ENCODE measurements at regions not wholly inside any gene's neighbourhood (a gene's known extent, or its start where the extent isn't known, plus 50 kb on each side); places are given as distances from the start of the nearest gene placed in this dataset.
"Not testable (repeated sequence)": the region's sequence is repeated elsewhere in the genome, so short reads cannot be mapped to it uniquely, and the experiment has no call there.

DNA sequence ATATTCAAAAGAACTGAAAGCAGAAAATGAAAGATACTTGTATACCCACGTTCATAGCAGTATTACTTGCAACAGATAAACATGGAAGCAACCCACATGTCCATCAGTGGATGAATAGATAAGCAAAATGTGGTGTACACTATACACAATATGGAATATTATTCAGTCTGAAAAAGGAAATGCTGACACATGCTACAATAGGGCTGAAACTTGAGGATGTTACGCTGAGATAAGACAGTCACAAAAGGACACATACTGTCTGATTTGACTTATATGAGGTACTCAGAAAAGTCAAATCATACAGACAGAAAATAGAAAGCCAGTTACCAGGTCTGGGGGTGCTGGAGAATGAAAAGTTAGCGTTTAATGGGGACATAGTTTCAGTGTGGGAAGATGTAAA lies 76.5 kb upstream of the FBXO28 start:
- not testable (repeated sequence) for H3K4me3 ChIP-seq (ENCODE audit: low read length); DNase-seq (ENCODE audit: low read depth)

DNA sequence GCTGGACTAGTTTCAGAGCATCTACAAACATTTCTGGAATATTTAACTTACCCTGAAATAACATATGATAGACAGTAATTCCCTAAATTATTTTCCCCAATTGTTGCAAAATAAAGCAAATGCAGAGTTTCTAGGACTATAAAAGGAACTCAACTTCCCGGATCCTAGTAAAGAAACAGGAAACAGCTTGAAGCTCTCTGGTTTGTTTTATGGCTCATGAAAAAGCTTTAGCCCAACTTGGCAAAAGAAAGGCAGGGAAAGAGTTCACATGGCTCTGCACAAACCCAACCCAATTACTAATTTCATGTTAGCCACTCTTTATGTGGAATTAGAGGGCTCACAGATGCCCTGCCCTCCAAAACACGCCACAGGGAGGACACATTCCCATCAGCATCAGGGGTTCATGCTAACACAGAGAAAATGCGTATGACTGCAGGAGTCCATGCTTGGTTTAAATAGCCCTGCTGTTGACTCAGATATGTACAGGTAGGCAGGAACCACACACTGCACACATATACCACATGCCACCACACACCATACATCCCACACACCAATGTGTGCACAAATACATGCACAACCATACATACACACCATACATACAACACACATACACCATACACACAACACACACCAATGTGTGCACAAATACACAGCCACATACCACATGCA lies 81.2 kb upstream of the FBXO28 start:
- not testable (repeated sequence) for DNase-seq (ENCODE audit: low read depth); H3K4me3 ChIP-seq (ENCODE audit: low read length)

DNA sequence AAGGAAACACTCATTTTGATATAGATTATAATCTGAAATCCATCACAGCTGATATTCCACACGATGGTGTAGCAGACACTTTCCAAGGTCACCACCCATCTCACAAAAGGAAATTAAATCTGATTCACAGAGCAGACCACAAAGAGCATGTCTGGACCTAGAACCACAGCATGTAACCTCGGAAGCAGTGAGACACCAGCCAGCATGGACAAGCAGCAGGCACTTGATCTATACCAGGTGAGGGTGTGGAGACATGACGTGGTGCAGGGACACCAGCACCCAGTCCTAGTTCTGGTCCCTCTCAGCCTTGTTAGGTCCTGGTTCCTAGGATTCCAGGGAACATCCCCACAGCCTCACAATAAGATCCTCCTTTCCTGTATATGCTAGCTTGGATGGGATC lies 81.9 kb upstream of the FBXO28 start:
- DNase-seq (ENCODE audit: low read depth); H3K4me3 ChIP-seq (ENCODE audit: low read length): not testable (repeated sequence)

GRCh38 chr1:224030257-224030656 lies 83.7 kb upstream of the FBXO28 start:
- H3K4me3 ChIP-seq (ENCODE audit: low read length); DNase-seq (ENCODE audit: low read depth): not testable (repeated sequence)

GRCh38 chr1:224029286-224030025 lies 84.5 kb upstream of the FBXO28 start:
- not testable (repeated sequence) for H3K4me3 ChIP-seq (ENCODE audit: low read length); DNase-seq (ENCODE audit: low read depth)

- H3K4me3 ChIP-seq (ENCODE audit: low read length); DNase-seq (ENCODE audit: low read depth): not testable (repeated sequence)
These were observed 85.1 kb upstream of the FBXO28 start for GRCh38 chr1:224028802-224029201.

DNA sequence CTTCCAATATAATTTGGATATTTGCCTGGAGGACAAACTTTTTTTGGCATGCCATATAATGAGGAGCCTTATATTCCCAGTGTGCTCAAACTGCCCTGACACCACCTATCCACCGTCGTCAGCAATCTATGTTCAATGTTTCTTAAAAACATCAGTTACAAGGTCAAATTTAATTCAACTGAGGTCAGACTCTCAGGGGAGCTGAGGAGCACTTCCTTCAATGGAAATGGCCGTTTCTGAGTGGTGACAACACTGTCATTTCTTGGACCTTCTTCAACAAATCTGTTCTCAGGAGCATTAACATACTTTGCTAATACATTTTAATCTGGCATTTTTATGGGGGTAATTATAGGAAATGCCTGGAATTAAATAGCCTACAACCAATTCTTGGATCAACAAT lies 90.8 kb upstream of the FBXO28 start:
- not testable (repeated sequence) for DNase-seq (ENCODE audit: low read depth); H3K4me3 ChIP-seq (ENCODE audit: low read length)

- DNase-seq (ENCODE audit: low read depth); H3K4me3 ChIP-seq (ENCODE audit: low read length): not testable (repeated sequence)
These were observed 91.5 kb upstream of the FBXO28 start for GRCh38 chr1:224022249-224022970.

DNA sequence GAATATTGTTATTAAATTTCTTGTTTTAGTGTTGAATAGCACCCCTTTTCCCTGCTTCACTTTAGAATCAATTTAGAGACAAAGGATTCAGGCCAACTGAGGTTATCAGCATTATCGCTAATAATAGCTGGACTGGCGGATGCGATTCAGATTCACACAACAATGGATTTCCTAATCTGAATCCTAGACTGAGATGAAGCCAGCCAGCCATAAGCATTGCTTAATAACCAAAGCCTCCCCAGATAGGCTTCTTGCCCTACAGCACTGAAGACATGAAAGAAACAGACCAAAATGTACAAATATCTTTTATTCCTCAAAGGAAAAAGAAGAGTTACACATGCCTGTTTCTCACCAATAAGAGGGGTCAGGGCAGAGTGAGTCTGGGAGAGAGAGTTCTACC lies 94.0 kb upstream of the FBXO28 start:
- DNase-seq (ENCODE audit: low read depth); H3K4me3 ChIP-seq (ENCODE audit: low read length): not testable (repeated sequence)

GRCh38 chr1:224015782-224016181 lies 98.1 kb upstream of the FBXO28 start:
- not testable (repeated sequence) for H3K4me3 ChIP-seq (ENCODE audit: low read length); DNase-seq (ENCODE audit: low read depth)

DNA sequence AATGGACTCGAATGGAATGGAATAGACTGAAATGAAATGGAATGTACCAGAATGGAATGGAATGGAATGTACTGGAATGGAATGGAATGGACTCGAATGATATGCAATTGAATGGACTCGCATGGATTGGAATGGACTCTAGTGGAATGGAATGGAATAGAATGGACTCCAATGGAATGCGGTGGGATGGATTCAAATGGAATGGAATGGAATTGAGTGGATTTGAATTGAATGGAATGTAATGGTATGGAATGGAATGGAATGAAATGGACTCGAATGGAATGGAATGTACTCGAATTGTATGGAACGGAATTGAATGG lies 99.6 kb upstream of the FBXO28 start:
- DNase-seq (ENCODE audit: low read depth) = no peak
- no peak overlapping the region for H3K4me3 ChIP-seq (ENCODE audit: low read length)
- TF ChIP-seq, protein P1, sequence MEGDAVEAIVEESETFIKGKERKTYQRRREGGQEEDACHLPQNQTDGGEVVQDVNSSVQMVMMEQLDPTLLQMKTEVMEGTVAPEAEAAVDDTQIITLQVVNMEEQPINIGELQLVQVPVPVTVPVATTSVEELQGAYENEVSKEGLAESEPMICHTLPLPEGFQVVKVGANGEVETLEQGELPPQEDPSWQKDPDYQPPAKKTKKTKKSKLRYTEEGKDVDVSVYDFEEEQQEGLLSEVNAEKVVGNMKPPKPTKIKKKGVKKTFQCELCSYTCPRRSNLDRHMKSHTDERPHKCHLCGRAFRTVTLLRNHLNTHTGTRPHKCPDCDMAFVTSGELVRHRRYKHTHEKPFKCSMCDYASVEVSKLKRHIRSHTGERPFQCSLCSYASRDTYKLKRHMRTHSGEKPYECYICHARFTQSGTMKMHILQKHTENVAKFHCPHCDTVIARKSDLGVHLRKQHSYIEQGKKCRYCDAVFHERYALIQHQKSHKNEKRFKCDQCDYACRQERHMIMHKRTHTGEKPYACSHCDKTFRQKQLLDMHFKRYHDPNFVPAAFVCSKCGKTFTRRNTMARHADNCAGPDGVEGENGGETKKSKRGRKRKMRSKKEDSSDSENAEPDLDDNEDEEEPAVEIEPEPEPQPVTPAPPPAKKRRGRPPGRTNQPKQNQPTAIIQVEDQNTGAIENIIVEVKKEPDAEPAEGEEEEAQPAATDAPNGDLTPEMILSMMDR (conservative IDR thresholded peaks at IDR 0.05; ENCODE audit: low read depth, low read length) = no peak

DNA sequence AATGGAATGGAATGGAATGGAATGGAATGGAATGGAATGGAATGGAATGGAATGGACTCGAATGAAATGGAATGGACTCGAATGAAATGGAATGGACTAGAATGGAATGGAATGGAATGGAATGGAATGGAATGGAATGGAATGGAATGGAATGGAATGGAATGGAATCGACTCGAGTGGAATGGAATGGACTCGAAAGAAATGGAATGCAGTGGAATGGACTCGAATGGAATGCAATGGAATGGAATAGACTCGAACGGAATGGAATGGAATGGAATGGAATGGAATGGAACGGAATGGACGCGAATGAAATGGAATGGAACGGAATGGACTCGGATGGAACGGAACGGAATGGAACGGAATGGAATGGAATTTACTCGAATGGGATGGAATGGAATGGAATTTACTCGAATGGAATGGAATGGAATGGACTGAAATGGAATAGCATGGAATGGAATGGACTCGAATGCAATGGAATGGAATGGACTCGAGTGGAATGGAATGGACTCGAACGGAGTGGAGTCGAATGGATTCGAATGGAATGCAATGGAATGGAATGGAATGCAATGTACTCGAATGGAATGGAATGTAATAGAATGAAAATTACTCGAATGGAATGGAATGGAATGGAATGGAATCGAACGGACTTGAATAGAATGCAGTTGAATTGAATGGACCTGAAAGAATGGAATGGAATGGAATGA lies 100.1 kb upstream of the FBXO28 start:
- H3K4me3 ChIP-seq (ENCODE audit: low read length); DNase-seq (ENCODE audit: low read depth): not testable (repeated sequence)

DNA sequence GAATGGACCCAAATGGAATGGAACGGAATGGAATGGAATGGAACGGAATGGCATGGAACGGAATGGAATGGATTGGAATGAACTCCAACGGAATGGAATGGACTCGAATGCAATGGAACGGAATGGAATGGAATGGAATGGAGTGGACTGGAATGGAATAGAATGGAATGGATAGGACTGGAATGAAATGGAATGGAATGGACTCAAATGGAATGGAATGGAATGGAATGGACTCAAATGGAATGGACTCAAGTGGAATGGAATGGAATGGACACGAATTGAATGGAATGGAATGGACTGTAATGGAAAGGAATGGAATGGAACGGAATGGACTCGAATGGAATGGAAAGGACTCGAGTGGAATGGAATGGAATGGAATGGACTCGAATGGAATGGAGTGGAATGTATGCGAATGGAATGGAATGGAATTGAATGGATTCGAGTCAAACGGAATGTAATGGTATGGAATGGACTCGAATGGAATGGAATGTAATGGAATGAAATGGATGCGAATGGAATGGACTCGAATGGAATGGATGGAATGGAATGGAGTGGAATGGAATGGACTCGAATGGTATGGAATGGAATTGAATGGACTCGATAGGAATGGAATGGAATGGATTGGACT lies 101.0 kb upstream of the FBXO28 start:
- not testable (repeated sequence) for H3K4me3 ChIP-seq (ENCODE audit: low read length); DNase-seq (ENCODE audit: low read depth)

- DNase-seq (ENCODE audit: low read depth); H3K4me3 ChIP-seq (ENCODE audit: low read length): not testable (repeated sequence)
These were observed 101.7 kb upstream of the FBXO28 start for GRCh38 chr1:224012162-224012561.

GRCh38 chr1:224011751-224012150 lies 102.2 kb upstream of the FBXO28 start:
- not testable (repeated sequence) for H3K4me3 ChIP-seq (ENCODE audit: low read length); DNase-seq (ENCODE audit: low read depth)

DNA sequence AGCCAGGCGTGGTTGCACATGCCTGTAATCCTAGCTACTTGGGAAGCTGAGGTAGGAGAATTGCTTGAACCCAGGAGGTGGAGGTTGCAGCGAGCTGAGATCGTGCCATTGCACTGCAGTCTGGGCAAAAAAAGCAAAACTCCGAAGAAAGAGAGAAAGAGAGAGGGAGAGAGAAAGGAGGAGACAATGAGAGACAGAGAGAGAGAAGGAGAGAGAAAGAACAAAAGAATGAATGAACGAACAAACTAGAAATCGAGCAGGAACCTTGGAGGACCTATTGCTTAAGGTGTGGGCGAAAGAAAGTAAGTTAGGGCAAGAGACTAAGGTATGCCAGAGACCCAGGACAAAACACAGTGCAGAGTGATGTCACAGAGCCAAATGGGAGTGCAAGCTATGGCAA lies 102.8 kb upstream of the FBXO28 start:
- H3K4me3 ChIP-seq (ENCODE audit: low read length); DNase-seq (ENCODE audit: low read depth): not testable (repeated sequence)

- not testable (repeated sequence) for DNase-seq (ENCODE audit: low read depth); H3K4me3 ChIP-seq (ENCODE audit: low read length)
These were observed 107.9 kb upstream of the FBXO28 start for GRCh38 chr1:224005973-224006372.
